DMS153 (cell line): ENCODE measurements at regions not wholly inside any gene's neighbourhood (a gene's known extent, or its start where the extent isn't known, plus 50 kb on each side); places are given as distances from the start of the nearest gene placed in this dataset.
"Not testable (repeated sequence)": the region's sequence is repeated elsewhere in the genome, so short reads cannot be mapped to it uniquely, and the experiment has no call there.

Experiments
- DNase-seq: peaks from one replicate; lab custom pipeline; 2025; lab: John Stamatoyannopoulos, UW

DNA sequence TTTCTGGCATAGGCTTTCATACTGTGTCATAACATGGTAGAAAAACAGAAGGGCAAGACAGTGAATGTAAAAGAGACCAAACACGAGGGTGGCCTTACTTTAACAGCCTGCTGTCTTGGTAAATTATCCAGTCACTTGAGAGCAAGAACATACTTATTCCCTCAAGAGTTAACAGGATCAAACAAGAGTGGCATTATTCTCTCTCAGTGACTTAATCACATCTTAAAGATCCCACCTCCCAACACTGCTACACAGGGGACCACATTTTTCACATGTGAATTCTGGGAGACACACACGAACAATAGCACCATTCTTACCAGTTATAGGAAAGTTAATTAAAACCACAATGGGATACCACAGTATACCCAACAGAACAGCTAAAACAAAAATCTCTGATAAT is 898.0 kb upstream of the C9orf72 start:
- no peak for DNase-seq

DNA sequence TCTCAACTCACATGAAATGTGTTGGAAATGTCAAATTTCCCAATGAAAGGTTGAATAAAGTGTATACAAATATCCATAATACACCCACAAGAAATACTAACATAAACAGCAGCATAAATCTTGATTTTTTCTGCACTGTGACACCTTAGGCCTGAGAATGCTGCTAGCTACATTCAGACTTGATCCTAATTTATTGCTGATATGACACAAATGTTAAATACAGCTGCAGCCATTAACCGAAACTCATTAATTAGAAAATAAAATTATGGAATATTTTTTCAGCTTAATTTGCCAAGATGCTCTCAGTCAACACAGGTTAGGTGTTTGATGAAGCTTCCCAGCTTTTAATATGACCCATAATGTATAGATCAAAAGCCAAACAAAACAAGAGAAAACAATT is 914.3 kb upstream of the C9orf72 start:
- DNase-seq = no peak

DNA sequence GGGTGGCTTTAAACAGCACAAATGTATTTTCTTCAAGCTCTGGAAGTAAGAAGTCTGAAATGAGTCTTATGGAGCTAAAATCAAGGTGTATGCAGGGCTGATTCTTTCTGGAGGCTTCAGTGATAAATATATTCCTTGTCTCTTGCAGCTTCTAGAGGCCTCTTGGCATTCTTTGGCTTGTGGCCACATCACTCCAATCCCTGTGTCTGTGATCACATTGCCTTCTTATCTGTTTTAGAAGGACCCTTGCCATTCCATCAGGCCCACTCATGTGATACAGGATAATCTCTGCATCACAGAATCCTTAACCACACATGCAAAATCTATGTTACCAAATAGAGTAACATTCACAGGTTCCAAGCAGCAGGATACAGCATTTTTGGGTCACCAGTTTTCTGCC is 917.8 kb upstream of the C9orf72 start:
- no peak for DNase-seq

DNA sequence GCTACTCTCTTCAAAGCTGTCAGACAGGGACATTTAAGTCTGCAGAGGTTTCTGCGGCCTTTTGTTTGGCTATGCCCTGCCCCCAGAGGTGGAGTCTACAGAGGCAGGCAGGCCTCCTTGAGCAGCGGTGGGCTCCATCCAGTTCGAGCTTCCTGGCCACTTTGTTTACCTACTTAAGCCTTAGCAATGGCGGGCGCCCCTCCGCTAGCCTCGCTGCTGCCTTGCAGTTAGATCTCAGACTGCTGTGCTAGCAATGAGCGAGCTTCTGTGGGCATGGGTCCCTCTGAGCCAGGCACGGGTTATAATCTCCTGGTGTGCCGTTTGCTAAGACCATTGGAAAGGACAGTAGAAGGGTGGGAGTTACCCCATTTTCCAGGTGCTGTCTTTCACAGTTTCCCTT is 924.9 kb upstream of the C9orf72 start:
- DNase-seq = not testable (repeated sequence)

DNA sequence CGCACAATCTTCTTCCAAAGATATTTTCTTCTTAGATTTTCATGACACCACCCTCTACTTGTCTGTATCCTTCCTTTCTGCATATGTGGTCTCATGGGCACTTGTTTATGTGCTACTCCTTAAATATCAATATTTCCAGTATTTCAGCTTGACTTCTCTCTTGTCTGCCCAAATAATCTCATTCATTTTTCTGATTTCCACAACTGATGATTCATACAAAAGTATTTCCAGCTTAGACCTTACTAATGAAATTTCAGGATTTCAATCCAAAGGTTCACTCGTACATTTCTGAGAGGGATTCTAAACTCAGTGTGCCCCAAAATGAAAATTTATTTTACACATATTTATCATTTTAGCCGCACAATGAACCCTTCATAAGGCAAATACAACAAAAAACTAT is 928.9 kb upstream of the C9orf72 start:
- no peak for DNase-seq

DNA sequence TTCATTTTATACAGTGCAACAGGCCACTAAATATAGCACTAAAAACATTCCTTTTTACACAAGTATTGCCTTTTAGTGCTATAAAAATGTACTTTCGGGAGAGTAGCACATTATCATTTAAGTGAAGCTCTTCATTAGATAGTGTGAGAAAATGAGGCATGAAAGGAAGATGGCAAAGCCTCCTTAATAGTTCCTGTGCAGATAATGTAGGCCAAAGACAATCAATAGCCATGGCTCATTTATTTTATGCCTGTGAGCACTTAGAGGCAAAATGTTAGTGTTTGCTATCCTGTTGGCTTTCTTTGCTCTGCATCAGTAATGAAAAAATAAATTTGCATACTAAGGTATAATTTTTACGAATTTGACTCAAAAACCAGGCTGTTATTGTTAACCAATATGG is 929.5 kb upstream of the C9orf72 start:
- no peak for DNase-seq

DNA sequence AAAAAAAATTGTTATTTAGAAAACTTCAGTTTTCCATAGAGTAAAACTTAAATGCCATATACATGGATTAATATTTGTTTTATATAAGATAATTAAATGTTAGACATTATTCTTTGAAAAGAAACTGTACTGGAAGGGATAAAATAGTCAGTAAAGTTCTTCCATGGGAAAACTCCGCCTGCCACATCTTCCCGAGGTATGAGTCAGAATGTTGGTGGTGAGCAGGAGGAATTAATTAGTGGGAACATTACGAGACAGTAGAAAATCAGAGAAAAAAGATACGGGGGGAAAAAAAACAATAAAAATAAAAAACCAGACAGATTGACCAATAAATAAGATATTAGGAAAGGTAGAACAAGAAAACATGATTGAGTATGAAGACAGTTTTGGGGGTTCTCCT is 930.3 kb upstream of the C9orf72 start:
- DNase-seq = no peak

DNA sequence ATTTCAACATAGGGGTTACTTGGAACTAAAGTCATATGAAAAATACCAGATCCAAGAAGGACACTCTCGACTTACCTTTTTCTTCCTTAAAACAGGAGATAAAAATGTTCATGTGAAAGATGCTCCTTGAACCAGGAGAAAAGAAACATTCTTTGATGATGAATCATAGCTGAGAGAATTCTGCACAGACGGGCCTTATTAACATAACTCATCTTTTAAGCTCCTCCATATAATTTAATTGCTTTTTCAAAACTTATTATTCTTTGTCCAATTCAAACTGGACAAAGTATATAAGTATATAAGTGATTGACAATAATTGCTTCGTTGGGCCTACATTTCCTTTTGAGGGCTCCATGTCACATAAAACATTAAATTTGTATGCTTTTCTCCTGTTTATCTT is 945.2 kb upstream of the C9orf72 start:
- no peak for DNase-seq

DNA sequence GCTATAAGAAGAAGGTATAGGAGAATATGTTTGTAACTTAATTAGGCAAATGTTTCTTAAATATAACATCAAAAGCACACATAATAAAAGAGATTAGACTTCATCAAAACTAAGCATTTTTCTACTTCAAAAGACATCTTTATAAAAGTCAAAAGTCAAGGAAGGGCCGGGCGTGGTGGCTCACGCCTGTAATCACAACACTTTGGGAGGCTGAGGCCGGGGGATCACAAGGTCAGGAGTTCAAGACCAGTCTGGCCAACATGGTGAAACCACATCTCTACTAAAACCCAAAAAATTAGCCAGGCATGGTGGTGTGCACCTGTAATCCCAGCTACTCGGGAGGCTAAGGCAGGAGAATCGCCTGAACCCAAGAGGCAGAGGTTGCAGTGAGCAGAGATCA is 951.0 kb upstream of the C9orf72 start:
- not testable (repeated sequence) for DNase-seq

DNA sequence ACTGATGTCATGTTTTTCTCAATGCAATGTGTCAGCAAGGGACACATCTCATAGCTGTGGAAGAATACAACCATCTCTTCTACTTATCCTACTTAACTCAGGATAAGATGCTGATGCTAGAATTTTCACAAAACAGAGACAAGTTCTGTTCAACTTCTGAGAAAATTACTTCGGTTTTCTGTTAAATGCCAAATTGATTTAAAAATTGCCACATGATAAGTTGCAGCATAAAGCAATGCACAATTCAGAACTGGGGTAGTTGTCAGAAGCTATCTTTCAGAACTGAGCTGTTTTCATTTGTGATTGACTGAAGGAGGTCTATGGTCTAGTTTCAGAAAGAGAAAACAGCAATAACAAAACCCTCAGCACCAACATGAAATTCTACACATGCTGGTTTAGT is 954.8 kb upstream of the C9orf72 start:
- DNase-seq = no peak

DNA sequence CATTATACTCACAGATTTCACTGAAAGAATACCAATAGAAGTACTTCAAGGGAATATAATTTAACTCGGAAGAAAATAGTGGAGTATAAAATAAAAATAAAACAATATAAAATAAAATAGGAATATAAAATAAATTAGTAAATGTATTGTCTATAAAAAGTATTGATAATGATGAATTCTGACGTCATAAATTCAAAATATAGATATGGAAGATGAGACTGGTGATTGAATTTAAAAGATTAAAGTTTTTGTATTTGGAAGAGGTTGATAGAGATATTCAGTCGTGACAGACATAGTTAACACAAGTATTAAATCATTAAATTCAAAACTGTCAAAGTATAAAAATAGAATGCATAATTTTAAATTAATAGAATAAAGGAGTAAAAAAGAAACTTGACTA is 964.9 kb upstream of the C9orf72 start:
- no peak for DNase-seq

DNA sequence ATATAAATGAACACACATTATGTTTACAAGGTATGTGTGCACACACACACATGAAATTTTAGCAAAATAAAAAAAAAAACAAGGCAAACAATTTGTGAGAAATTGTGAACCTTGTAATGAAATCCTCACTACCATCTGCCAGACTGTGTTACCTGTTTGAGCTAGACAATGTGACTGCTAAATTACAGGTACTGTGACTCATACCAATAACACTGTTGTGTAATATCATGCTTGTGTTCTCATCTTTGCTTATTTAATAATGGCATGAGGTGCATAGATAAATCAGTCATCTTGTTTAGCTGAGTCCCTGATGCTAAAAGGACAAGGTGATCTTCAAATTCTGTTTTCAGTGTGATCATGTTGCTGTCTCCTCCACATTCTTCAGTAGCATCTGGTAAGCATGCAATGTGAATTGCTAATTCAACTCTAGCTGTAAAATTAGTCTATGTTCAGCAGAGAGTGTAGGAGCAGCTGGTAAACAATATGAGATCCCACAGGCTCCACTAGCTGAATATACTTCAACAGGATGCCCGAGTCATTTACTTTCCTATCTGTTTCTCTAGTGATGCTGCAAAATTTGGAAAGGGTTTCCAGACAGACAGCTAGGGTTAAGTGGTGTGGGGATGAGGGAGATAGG is 966.3 kb upstream of the C9orf72 start:
- peak; percentile 71 for DNase-seq

DNA sequence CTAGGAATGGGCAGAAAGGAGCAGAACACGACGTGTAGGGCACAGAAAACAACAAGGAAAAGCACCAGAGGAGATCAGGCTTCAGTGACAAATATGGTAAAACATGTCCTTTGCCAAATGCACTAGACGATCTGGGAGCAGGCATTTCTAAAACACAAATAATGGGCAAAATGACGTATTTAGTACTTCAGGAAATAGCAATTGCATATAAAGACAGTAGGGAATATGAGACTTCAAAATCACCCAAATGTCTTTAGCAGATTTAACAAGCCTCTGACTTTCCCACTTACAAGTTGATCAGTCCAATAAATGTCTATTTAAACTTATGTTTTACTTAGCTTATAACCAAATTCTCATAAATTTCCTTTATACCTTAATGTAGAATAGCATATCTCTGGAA is 969.6 kb upstream of the C9orf72 start:
- DNase-seq = no peak

DNA sequence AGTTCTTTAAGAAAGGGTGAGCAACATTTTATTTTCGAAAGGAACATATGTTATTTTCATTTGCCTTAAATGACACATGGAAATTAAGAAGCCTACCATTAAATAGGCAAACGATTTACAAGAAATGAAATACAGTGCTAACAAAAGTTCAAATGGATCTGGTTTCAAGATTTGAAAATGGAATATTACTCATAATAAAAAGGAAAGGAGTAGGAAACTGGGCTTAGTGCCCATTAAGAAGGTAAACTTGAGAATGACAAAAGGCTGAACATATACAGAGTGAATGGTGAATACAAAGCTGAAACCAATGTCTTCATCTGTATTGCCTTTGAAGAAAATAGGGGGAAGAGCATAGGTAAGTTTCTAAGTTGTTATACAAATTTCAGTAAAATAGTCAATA is 974.2 kb upstream of the C9orf72 start:
- DNase-seq = no peak

DNA sequence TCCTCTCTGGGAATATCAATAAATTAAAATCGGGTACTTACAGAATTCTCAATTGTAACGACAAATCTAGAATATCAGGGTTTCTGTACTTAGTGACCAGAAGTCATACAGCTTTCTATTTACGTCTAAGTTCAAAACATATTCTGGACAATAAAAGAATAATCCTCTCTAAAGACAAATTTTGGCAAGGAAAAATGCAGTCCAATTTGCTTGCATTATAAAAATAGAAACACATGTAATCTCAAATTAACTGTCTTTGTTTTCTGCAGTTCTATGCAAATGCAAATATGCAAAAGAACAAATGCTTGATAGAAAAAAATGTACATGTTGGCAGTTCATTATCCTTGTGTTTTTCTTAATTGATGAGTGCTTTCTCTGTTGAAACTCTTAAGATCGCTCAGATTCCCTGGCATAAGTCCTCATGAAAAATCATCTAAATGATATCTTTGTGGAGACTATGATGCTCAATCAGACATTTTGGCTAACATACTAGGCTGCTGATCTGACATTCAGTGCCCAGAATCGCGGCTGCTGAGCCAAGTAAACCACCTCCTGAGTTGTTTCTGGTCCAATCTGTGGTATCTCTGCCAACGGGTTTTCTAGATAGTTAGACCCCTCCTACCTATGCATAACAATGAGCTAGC is 990.1 kb upstream of the C9orf72 start:
- no peak for DNase-seq

DNA sequence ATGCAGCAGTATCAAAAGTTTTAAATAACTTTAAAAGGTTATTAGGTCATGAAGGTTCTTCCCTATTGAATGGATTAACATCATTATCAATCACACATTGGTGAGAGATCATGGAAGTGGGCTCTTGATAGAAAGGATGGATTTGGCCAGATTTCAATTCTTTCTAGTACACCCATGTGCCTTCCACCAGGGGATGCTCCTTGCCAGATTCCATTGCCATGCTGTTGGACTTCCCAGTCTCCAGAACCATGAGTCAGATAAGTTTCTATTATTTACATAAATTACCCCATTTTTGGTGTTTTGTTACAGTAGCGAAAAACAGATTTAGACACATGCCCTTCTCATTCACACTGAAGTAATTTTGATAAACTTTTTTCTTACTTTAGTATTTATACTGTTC is 1010.6 kb upstream of the C9orf72 start:
- no peak for DNase-seq

DNA sequence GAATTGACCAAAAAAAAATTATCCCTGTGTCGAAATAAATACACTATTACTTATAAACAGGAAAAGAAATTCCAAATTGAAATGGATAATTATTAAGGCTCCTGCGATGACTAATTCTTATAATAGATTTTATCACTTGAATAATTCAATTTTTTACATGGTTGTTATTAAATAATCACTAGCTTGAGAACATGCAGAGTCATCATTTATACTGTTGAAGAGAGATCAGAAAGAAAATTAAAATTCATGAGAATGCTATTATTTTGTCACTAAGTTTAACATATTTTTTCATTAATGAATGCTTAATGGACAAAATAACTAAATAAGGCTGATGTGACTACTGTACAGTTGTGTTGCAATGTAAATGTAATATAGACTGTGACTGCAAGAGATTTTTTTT is 1011.3 kb upstream of the C9orf72 start:
- DNase-seq = no peak

DNA sequence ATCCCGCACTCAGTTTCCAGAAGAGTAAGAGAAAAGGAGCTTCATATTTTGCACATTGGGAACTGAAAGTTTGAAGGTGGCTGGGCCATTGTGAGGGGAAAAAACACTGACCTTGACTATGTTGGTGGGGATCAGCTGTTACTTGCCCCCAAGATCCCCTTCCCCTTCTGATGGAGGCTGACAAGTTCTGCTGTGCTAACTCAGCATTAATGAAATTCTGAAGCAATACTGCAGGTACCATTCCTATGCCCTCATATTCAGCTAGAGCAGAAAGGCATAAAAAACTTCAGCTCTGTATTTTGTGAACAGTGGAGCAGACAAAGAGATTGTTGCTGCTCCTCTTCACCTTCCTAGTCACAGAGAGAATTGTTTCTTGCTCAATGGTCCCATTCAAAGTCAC is 1013.8 kb upstream of the C9orf72 start:
- no peak for DNase-seq

DNA sequence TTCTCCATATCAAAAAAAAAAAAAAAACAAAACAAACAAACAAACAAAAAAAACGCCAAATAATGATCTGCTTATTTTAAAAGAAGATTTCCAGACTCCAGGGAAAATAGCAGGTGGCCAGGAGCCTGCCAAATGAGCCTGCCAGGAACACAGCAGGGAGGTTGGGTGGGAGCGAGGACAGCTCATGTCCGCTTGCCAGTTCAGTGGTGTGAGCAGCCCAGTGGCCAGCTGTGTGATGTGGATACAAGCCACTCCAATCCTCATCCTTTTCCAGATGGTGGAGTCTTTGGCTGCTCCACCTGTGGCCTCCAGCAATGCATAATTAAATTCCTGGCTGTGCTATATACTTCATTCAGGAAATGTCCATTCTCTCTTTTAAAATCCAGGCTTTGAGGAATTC is 1025.1 kb upstream of the C9orf72 start:
- DNase-seq = no peak

DNA sequence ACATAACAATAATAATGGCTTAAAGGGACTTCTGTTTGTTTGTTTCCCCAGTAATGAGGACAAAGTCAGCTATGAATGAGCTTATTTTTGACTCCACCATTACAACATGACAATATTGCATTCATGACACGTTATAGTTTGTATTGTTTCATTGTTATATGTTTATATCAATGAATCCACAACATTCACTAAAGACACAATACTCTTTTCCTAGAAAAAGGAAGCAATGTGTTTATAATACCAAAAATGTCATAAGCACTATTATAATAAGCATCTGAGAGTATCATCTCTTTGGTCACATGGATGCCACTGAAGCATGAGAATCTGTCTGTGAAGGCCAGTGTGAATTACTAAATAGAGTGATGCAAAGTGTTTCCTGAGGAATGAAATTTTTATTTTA is 1026.9 kb upstream of the C9orf72 start:
- DNase-seq = no peak

DNA sequence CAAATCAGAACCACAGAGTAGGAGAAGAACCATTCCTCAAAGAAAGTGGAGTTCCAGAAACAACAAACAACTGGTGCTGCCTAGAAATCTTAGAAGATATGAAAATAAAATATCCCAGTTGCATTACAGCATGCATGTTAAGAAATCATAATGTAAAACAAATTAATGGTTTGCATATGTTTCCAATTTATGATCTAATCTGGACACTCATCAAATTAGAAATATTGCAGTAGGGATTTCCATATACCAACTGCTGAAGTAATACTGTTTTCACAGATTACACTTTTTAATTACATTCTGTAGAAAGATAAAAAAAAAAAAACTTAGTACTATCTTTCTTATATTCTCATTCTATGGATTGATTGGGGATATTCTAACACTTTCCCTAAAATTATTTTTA is 1034.6 kb upstream of the C9orf72 start:
- no peak for DNase-seq

DNA sequence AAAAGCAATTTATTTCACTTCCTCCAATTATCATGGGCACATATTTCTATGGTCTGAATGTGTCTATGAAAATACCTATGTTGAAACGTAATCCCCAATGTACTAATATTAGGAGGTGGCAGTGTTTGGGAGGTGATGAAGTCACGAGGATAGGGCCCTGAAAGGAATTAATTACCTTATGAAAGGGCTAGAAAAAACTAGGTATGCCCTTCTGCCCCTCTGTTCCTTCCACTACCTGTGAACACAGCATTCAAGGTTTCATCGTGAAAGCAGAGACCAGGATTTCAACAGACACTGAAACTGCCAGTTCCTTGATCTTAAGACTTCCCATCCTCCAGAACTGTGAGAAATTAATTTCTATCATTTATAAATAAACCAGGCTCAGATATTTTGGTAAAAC is 1037.1 kb upstream of the C9orf72 start:
- DNase-seq = no peak

DNA sequence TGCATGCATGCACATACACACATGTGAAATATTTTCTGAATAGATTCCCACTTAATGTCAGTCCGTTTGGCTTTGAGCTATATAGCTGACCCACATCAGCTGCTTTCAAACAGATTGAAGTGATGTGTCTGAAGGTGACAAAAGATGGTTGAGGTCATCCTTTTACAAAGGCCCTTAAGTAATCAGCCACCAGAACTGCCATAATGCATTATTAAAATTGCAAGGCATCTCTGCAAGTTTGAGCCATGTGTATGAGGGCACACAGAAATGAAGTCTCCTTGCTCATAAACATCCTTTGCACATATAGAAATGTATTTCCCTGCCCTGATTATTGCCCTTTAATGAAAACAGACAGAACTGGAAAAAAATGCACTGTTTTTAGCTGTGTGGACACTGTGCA is 1043.0 kb upstream of the C9orf72 start:
- no peak for DNase-seq

DNA sequence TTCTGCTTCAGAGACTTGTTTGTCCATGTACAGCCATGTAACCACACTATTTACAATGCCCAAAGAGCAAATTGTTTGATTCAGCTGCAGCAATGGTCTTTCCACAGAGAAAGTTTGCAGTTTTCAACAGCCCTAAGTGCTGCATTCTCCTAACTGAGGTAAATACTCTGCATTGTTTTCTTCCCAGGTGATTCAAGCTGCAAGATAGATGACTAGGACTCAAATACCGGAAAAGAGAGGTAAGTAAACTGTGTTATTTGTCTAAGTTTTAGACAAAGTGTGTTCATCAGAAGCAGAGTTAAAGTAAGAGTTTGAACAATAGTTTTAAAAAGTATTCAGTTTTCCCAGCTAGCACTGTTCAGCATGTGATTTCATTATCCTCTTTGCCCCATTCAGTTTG is 1046.7 kb upstream of the C9orf72 start:
- no peak for DNase-seq
